ENCODE measurements at regions not wholly inside any gene's neighbourhood (a gene's known extent, or its start where the extent isn't known, plus 50 kb on each side); places are given as distances from the start of the nearest gene placed in this dataset.

DNA sequence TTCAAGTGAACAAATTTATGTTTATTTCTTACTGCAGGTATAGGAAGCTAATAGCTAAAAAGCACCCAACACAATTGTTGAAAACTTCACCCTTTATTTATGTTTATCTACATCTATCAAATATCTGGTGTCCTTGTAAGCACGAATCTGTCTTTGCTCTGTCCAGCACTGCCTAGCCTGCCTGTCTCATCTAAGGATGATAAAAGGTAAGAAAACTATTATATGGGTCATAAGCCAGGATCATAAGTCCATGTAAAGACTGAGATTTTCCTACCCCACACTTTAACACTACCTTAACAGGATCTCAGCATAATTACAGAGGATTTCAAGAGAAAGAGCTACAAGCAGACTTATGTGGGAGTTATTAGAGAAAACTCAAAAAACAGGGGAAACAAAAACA lies 365.6 kb upstream of the TMEFF2 start:
- H2AFZ ChIP-seq (ENCODE audit: low read depth, low read length), result peak overlapping the region; percentile 76
- H3K27ac ChIP-seq (ENCODE audit: low read length), result peak overlapping the region; percentile 58; the same call in 1 of the 2 replicates
- peak overlapping the region; percentile 53 for H3K4me2 ChIP-seq (ENCODE audit: low read length)
- peaks cover 18% of the 10 kb centered on the region for H3K4me1 ChIP-seq (ENCODE audit: low read length)
- H4K20me1 ChIP-seq (ENCODE audit: insufficient read depth, low read length), result no peaks in the 10 kb centered on the region
- no peaks in the 10 kb centered on the region for H3K79me2 ChIP-seq (ENCODE audit: low read length)
- H3K27me3 ChIP-seq (ENCODE audit: low read depth, low read length), result no peaks in the 10 kb centered on the region
- TF ChIP-seq, protein P1, sequence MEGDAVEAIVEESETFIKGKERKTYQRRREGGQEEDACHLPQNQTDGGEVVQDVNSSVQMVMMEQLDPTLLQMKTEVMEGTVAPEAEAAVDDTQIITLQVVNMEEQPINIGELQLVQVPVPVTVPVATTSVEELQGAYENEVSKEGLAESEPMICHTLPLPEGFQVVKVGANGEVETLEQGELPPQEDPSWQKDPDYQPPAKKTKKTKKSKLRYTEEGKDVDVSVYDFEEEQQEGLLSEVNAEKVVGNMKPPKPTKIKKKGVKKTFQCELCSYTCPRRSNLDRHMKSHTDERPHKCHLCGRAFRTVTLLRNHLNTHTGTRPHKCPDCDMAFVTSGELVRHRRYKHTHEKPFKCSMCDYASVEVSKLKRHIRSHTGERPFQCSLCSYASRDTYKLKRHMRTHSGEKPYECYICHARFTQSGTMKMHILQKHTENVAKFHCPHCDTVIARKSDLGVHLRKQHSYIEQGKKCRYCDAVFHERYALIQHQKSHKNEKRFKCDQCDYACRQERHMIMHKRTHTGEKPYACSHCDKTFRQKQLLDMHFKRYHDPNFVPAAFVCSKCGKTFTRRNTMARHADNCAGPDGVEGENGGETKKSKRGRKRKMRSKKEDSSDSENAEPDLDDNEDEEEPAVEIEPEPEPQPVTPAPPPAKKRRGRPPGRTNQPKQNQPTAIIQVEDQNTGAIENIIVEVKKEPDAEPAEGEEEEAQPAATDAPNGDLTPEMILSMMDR (IDR thresholded peaks at IDR 0.05; ENCODE audit: low read depth, low read length), result no peak
- no peak for TF ChIP-seq EZH2phosphoT487 (IDR thresholded peaks at IDR 0.05; ENCODE audit: low read depth)
- H3K9ac ChIP-seq (ENCODE audit: low read length), result peak overlapping the region; percentile 0; the same call in 1 of the 2 replicates
- H3K9me3 ChIP-seq (ENCODE audit: insufficient read depth, low read length), result no peaks in the 10 kb centered on the region
- no peak overlapping the region for H3K4me3 ChIP-seq (ENCODE audit: low read length)
- H3K36me3 ChIP-seq (replicated peaks; ENCODE audit: low read depth, low read length), result peaks cover 4% of the 10 kb centered on the region

DNA sequence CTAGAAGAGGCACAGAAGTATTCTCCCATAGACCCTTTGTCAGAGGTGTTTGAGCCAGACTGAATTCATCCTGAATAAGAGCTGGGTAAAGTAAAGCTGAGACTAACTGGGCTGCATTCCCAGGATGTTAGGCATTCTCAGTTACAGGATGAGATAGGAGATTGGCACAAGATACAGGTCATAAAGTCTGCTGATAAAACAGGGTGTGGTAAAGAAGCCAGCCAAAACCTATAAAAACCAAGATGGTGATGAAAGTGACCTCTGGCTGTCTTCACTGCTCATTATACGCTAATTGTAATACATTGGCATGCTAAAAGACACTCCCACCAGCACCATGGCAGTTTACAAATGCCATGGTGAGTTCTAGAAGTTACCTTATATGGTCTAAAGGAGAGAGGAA lies 364.9 kb upstream of the TMEFF2 start:
- Histone ChIP-seq H3K4me1 (ENCODE audit: low read length) (peaks cover 18% of the 10 kb centered on the region), H3K9ac (ENCODE audit: low read length) (peak overlapping the region; percentile 11; the same call in 1 of the 2 replicates), H4K20me1 (ENCODE audit: insufficient read depth, low read length) (no peaks in the 10 kb centered on the region), H3K27me3 (ENCODE audit: low read depth, low read length) (no peaks in the 10 kb centered on the region), H3K4me2 (ENCODE audit: low read length) (peak overlapping the region; percentile 53), H3K27ac (ENCODE audit: low read length) (peak overlapping the region; percentile 49), H3K9me3 (ENCODE audit: insufficient read depth, low read length) (no peaks in the 10 kb centered on the region), H2AFZ (ENCODE audit: low read depth, low read length) (peak overlapping the region; percentile 76), H3K4me3 (ENCODE audit: low read length) (no peak overlapping the region), H3K36me3 (replicated peaks; ENCODE audit: low read depth, low read length) (peaks cover 4% of the 10 kb centered on the region), H3K79me2 (ENCODE audit: low read length) (no peaks in the 10 kb centered on the region)
- TF ChIP-seq EZH2phosphoT487 (IDR thresholded peaks at IDR 0.05; ENCODE audit: low read depth), result no peak
- TF ChIP-seq, protein P1 (IDR thresholded peaks at IDR 0.05; ENCODE audit: low read depth, low read length), result no peak

DNA sequence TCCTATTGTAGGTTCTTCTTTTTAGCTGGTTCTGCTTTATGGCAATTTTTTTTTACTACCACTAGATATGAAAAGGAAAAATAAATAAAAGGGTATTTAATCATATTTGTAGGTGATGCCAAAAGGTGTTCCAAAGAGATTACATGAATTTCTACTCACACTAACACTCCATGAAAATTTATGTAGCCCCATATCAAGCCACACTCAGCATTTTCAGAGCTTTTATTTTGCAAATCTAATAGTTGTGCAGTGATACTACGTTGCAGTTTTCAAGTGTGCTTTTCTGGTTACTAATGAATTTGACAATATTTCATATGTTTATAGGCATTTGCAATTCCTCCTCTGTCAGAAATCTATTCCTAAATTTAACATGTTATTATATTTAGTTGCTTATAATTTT lies 363.9 kb upstream of the TMEFF2 start:
- Histone ChIP-seq H3K27me3 (ENCODE audit: low read depth, low read length) (no peaks in the 10 kb centered on the region), H3K9ac (ENCODE audit: low read length) (no peak overlapping the region), H3K4me1 (ENCODE audit: low read length) (peaks cover 18% of the 10 kb centered on the region), H3K36me3 (replicated peaks; ENCODE audit: low read depth, low read length) (peaks cover 4% of the 10 kb centered on the region), H3K27ac (ENCODE audit: low read length) (no peak overlapping the region), H4K20me1 (ENCODE audit: insufficient read depth, low read length) (no peaks in the 10 kb centered on the region), H3K9me3 (ENCODE audit: insufficient read depth, low read length) (no peaks in the 10 kb centered on the region), H3K4me3 (ENCODE audit: low read length) (no peak overlapping the region), H3K4me2 (ENCODE audit: low read length) (no peak overlapping the region), H3K79me2 (ENCODE audit: low read length) (no peaks in the 10 kb centered on the region), H2AFZ (ENCODE audit: low read depth, low read length) (no peak overlapping the region)
- TF ChIP-seq, protein P1 (IDR thresholded peaks at IDR 0.05; ENCODE audit: low read depth, low read length), result no peak
- TF ChIP-seq EZH2phosphoT487 (IDR thresholded peaks at IDR 0.05; ENCODE audit: low read depth), result no peak

DNA sequence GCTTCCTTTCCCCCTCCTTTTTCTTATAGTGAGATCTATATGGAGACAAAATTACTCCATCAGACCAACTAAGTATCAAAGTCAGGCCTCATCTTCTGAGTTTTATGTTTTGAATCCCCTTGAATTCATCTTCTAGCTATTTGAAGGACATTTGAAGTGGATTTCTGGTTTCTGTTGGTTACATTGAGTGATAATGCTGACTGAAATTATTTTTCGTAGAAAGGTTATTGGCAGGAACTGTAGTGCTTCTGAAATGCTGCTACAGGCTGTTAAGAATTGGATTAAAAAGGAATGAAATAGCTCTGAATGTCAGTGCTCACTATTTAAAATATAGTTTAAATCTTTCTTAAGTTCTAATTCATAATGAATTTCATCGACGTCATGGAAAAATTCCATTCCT lies 361.0 kb upstream of the TMEFF2 start:
- Histone ChIP-seq H3K4me1 (ENCODE audit: low read length) (peaks cover 17% of the 10 kb centered on the region), H2AFZ (ENCODE audit: low read depth, low read length) (no peak overlapping the region), H3K27me3 (ENCODE audit: low read depth, low read length) (no peaks in the 10 kb centered on the region), H4K20me1 (ENCODE audit: insufficient read depth, low read length) (no peaks in the 10 kb centered on the region), H3K79me2 (ENCODE audit: low read length) (no peaks in the 10 kb centered on the region), H3K4me3 (ENCODE audit: low read length) (no peak overlapping the region), H3K4me2 (ENCODE audit: low read length) (no peak overlapping the region), H3K27ac (ENCODE audit: low read length) (no peak overlapping the region), H3K9ac (ENCODE audit: low read length) (no peak overlapping the region), H3K9me3 (ENCODE audit: insufficient read depth, low read length) (no peaks in the 10 kb centered on the region), H3K36me3 (replicated peaks; ENCODE audit: low read depth, low read length) (peaks cover 2% of the 10 kb centered on the region)
- TF ChIP-seq, protein P1 (IDR thresholded peaks at IDR 0.05; ENCODE audit: low read depth, low read length), result no peak
- TF ChIP-seq EZH2phosphoT487 (IDR thresholded peaks at IDR 0.05; ENCODE audit: low read depth), result no peak
